ENCODE measurements at regions not wholly inside any gene's neighbourhood (a gene's known extent, or its start where the extent isn't known, plus 50 kb on each side); places are given as distances from the start of the nearest gene placed in this dataset.

DNA sequence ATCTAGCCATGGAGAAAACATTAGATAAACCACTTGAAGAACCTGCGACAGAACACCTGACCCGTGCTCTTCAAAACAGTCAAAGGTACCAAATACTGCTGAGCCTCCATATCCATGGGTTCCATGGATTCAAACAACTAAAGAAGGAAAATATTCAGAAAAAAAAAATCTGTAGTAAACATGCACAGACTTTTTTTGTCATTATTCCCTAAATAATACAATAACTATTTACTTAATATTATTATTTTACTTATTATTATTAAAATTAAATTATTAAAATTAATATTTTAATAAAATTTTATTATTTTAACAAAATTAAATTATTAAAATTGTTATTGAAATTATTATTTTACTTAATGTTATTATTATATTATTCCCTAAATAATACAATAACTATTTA lies 101.0 kb upstream of the PDE1C start:
- H3K36me3 ChIP-seq (ENCODE audit: control insufficient read depth, low read length): no peaks in the 10 kb centered on the region
- no peaks in the 10 kb centered on the region for H3F3A ChIP-seq (ENCODE audit: control insufficient read depth, insufficient read depth)
- no peaks in the 10 kb centered on the region for H3K79me2 ChIP-seq (ENCODE audit: control insufficient read depth, low read length)
- H3K27ac ChIP-seq (ENCODE audit: low read depth, low read length): no peak overlapping the region
- no peaks in the 10 kb centered on the region for H3K4me1 ChIP-seq (ENCODE audit: control insufficient read depth, low read length)
- no peaks in the 10 kb centered on the region for H4K20me1 ChIP-seq (ENCODE audit: control insufficient read depth, insufficient read depth, low read depth, low read length)
- no peak overlapping the region for H3K4me2 ChIP-seq (ENCODE audit: low read length)
- H3K27me3 ChIP-seq (ENCODE audit: control insufficient read depth, low read length): no peaks in the 10 kb centered on the region
- H3K4me3 ChIP-seq (ENCODE audit: low read length): no peak overlapping the region
- no peaks in the 10 kb centered on the region for H3K9me3 ChIP-seq (ENCODE audit: control insufficient read depth, insufficient read depth, low read length)
- no peak for TF ChIP-seq EZH2phosphoT487 (IDR thresholded peaks at IDR 0.05; ENCODE audit: borderline replicate concordance, low read length)
- TF ChIP-seq, protein P1, sequence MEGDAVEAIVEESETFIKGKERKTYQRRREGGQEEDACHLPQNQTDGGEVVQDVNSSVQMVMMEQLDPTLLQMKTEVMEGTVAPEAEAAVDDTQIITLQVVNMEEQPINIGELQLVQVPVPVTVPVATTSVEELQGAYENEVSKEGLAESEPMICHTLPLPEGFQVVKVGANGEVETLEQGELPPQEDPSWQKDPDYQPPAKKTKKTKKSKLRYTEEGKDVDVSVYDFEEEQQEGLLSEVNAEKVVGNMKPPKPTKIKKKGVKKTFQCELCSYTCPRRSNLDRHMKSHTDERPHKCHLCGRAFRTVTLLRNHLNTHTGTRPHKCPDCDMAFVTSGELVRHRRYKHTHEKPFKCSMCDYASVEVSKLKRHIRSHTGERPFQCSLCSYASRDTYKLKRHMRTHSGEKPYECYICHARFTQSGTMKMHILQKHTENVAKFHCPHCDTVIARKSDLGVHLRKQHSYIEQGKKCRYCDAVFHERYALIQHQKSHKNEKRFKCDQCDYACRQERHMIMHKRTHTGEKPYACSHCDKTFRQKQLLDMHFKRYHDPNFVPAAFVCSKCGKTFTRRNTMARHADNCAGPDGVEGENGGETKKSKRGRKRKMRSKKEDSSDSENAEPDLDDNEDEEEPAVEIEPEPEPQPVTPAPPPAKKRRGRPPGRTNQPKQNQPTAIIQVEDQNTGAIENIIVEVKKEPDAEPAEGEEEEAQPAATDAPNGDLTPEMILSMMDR (IDR thresholded peaks at IDR 0.05; ENCODE audit: low read depth, low read length, poor library complexity, severe bottlenecking): no peak
- no peaks in the 10 kb centered on the region for H3K9me2 ChIP-seq (replicated peaks; ENCODE audit: control insufficient read depth, low read length)

DNA sequence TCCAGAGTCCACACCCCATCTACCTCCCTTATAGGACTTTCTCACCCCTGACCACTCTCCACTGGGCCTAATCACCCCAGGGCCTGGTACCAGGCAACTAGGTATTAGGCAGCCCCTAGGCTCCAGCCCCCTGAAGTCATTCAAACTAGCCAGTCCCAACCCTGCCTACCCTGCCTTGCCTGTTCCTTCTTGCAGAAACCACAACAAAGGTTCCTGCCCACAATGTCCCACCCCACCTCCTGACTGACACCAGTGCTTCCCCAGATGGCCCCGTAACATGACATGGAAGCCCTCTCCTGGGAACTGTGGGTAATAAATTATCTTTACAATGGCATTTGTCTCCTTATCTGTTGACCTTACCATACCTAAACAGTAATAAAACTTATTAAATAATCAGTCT lies 100.6 kb upstream of the PDE1C start:
- TF ChIP-seq, protein P1 (IDR thresholded peaks at IDR 0.05; ENCODE audit: low read depth, low read length, poor library complexity, severe bottlenecking): no peak
- no peak for TF ChIP-seq EZH2phosphoT487 (IDR thresholded peaks at IDR 0.05; ENCODE audit: borderline replicate concordance, low read length)
- H4K20me1 ChIP-seq (ENCODE audit: control insufficient read depth, insufficient read depth, low read depth, low read length): no peaks in the 10 kb centered on the region
- no peaks in the 10 kb centered on the region for H3K9me3 ChIP-seq (ENCODE audit: control insufficient read depth, insufficient read depth, low read length)
- no peaks in the 10 kb centered on the region for H3F3A ChIP-seq (ENCODE audit: control insufficient read depth, insufficient read depth)
- H3K9me2 ChIP-seq (replicated peaks; ENCODE audit: control insufficient read depth, low read length): no peaks in the 10 kb centered on the region
- H3K4me3 ChIP-seq (ENCODE audit: low read length): no peak overlapping the region
- no peaks in the 10 kb centered on the region for H3K36me3 ChIP-seq (ENCODE audit: control insufficient read depth, low read length)
- H3K4me1 ChIP-seq (ENCODE audit: control insufficient read depth, low read length): no peaks in the 10 kb centered on the region
- no peaks in the 10 kb centered on the region for H3K27me3 ChIP-seq (ENCODE audit: control insufficient read depth, low read length)
- H3K79me2 ChIP-seq (ENCODE audit: control insufficient read depth, low read length): no peaks in the 10 kb centered on the region
- H3K27ac ChIP-seq (ENCODE audit: low read depth, low read length): no peak overlapping the region
- no peak overlapping the region for H3K4me2 ChIP-seq (ENCODE audit: low read length)

DNA sequence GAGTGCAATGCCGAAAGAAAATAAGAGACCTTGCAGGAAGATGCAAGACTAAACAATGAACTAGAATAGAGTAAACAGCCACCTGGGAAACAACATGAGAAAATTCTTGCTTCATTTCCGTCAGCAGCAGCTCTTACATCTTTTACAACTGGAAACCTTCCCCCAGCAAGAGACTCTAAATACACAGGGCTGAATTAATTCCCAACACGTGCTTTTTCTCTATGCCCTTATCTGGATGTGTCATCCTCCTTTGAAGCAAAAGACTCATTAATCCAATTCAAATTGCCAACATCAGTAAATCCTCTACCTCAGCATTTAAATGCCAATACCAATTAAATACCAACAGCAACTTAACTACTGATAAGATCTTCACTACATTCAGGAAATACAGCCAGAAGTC lies 99.0 kb upstream of the PDE1C start:
- H3K9me3 ChIP-seq (ENCODE audit: control insufficient read depth, insufficient read depth, low read length): no peaks in the 10 kb centered on the region
- no peaks in the 10 kb centered on the region for H3K27me3 ChIP-seq (ENCODE audit: control insufficient read depth, low read length)
- no peaks in the 10 kb centered on the region for H4K20me1 ChIP-seq (ENCODE audit: control insufficient read depth, insufficient read depth, low read depth, low read length)
- H3K36me3 ChIP-seq (ENCODE audit: control insufficient read depth, low read length): no peaks in the 10 kb centered on the region
- no peaks in the 10 kb centered on the region for H3K79me2 ChIP-seq (ENCODE audit: control insufficient read depth, low read length)
- no peak overlapping the region for H3K4me2 ChIP-seq (ENCODE audit: low read length)
- no peaks in the 10 kb centered on the region for H3K4me1 ChIP-seq (ENCODE audit: control insufficient read depth, low read length)
- no peaks in the 10 kb centered on the region for H3K9me2 ChIP-seq (replicated peaks; ENCODE audit: control insufficient read depth, low read length)
- H3K4me3 ChIP-seq (ENCODE audit: low read length): no peak overlapping the region
- H3K27ac ChIP-seq (ENCODE audit: low read depth, low read length): no peak overlapping the region
- H3F3A ChIP-seq (ENCODE audit: control insufficient read depth, insufficient read depth): no peaks in the 10 kb centered on the region
- TF ChIP-seq EZH2phosphoT487 (IDR thresholded peaks at IDR 0.05; ENCODE audit: borderline replicate concordance, low read length): no peak
- TF ChIP-seq, protein P1 (IDR thresholded peaks at IDR 0.05; ENCODE audit: low read depth, low read length, poor library complexity, severe bottlenecking): no peak

DNA sequence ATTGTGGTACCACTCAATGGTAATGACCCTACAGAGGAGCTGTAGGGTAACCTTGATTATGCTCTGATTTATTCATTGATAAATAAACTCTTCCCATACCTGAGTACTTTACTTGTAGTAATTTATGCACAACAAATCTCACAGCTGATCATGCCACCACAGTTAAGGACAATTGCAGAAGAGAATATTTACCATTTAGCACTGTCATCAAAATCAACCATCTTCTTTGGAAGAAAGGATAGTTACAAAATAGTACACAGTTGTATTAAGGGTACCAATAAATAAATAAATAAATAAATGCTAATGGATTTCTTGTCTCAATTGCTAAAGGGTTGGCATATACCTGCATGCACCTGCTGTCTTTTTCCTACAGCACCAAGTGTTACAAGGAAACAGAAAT lies 97.6 kb upstream of the PDE1C start:
- H4K20me1 ChIP-seq (ENCODE audit: control insufficient read depth, insufficient read depth, low read depth, low read length): no peaks in the 10 kb centered on the region
- H3K4me3 ChIP-seq (ENCODE audit: low read length): no peak overlapping the region
- no peak overlapping the region for H3K27ac ChIP-seq (ENCODE audit: low read depth, low read length)
- H3K79me2 ChIP-seq (ENCODE audit: control insufficient read depth, low read length): no peaks in the 10 kb centered on the region
- no peaks in the 10 kb centered on the region for H3F3A ChIP-seq (ENCODE audit: control insufficient read depth, insufficient read depth)
- no peaks in the 10 kb centered on the region for H3K27me3 ChIP-seq (ENCODE audit: control insufficient read depth, low read length)
- no peak for TF ChIP-seq EZH2phosphoT487 (IDR thresholded peaks at IDR 0.05; ENCODE audit: borderline replicate concordance, low read length)
- TF ChIP-seq, protein P1 (IDR thresholded peaks at IDR 0.05; ENCODE audit: low read depth, low read length, poor library complexity, severe bottlenecking): no peak
- H3K9me3 ChIP-seq (ENCODE audit: control insufficient read depth, insufficient read depth, low read length): no peaks in the 10 kb centered on the region
- no peaks in the 10 kb centered on the region for H3K9me2 ChIP-seq (replicated peaks; ENCODE audit: control insufficient read depth, low read length)
- H3K36me3 ChIP-seq (ENCODE audit: control insufficient read depth, low read length): no peaks in the 10 kb centered on the region
- no peaks in the 10 kb centered on the region for H3K4me1 ChIP-seq (ENCODE audit: control insufficient read depth, low read length)
- H3K4me2 ChIP-seq (ENCODE audit: low read length): no peak overlapping the region

Measured in DOHH2 (cell line).